Mucosa of stomach (tissue), 1 donor: ENCODE measurements at regions not wholly inside any gene's neighbourhood (a gene's known extent, or its start where the extent isn't known, plus 50 kb on each side); places are given as distances from the start of the nearest gene placed in this dataset.

Experiments
- H3K27me3 ChIP-seq: one replicate; pipeline ENCODE4 v1.7.0; 2013; ENCODE audit warnings: mild to moderate bottlenecking, low read length; ENCODE audit not compliant: control insufficient read depth, insufficient read depth
- H3K36me3 ChIP-seq: one replicate; pipeline ENCODE4 v1.7.0; 2013; ENCODE audit warnings: low read length; ENCODE audit not compliant: control insufficient read depth, insufficient read depth
- H3K4me1 ChIP-seq: one replicate; pipeline ENCODE4 v1.7.0; 2013; ENCODE audit warnings: mild to moderate bottlenecking, low read length; ENCODE audit not compliant: control insufficient read depth, insufficient read depth
- H3K4me3 ChIP-seq: one replicate; pipeline ENCODE4 v1.7.0; 2013; ENCODE audit warnings: low read length
- H3K9ac ChIP-seq: one replicate; pipeline ENCODE4 v1.7.0; 2013; ENCODE audit warnings: mild to moderate bottlenecking, low read length, moderate library complexity
- H3K9me3 ChIP-seq: one replicate; pipeline ENCODE4 v1.7.0; 2013; ENCODE audit warnings: mild to moderate bottlenecking, low read length, moderate library complexity; ENCODE audit not compliant: control insufficient read depth
- donor health status: Pancreatic carcinoma.

- Histone ChIP-seq H3K9me3 (no peaks in the 10 kb centered on the region), H3K4me1 (no peaks in the 10 kb centered on the region), H3K36me3 (no peaks in the 10 kb centered on the region), H3K9ac (no peak overlapping the region), H3K4me3 (no peak overlapping the region), H3K27me3 (no peaks in the 10 kb centered on the region)
Measured at GRCh38 chr6:11961923-11962322, 50.2 kb upstream of the HIVEP1 start.

- no peaks in the 10 kb centered on the region for H3K36me3 ChIP-seq
- no peaks in the 10 kb centered on the region for H3K4me1 ChIP-seq
- no peaks in the 10 kb centered on the region for H3K9me3 ChIP-seq
- H3K27me3 ChIP-seq = no peaks in the 10 kb centered on the region
- H3K4me3 ChIP-seq = no peak overlapping the region
- no peak overlapping the region for H3K9ac ChIP-seq
Measured at GRCh38 chr6:11960909-11961779, 51.0 kb upstream of the HIVEP1 start.

DNA sequence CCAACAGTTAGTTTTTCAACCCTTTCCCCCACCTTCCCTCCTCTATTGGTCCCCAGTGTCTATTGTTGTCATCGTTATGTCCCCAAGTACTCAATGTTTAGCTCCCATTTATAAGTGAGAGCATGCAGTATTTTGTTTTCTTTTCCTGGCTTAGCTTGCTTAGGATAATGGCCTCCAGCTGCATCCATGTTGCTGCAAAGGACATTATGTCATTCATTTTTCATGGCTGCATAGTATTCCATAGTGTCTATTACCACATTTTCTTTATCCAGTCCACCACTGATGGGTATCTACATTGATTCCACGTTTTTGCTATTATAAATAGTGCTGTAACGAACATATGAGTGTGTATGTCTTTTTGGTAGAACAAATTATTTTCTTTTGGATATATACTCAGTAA is 55.3 kb upstream of the HIVEP1 start:
- Histone ChIP-seq H3K36me3 (no peaks in the 10 kb centered on the region), H3K27me3 (no peaks in the 10 kb centered on the region), H3K9ac (no peak overlapping the region), H3K4me1 (no peaks in the 10 kb centered on the region), H3K9me3 (no peaks in the 10 kb centered on the region), H3K4me3 (no peak overlapping the region)

- no peaks in the 10 kb centered on the region for H3K27me3 ChIP-seq
- H3K4me3 ChIP-seq = no peak overlapping the region
- no peaks in the 10 kb centered on the region for H3K36me3 ChIP-seq
- no peaks in the 10 kb centered on the region for H3K9me3 ChIP-seq
- H3K9ac ChIP-seq = no peak overlapping the region
- H3K4me1 ChIP-seq = no peaks in the 10 kb centered on the region
Measured at GRCh38 chr6:11953641-11954040, 58.5 kb upstream of the HIVEP1 start.

DNA sequence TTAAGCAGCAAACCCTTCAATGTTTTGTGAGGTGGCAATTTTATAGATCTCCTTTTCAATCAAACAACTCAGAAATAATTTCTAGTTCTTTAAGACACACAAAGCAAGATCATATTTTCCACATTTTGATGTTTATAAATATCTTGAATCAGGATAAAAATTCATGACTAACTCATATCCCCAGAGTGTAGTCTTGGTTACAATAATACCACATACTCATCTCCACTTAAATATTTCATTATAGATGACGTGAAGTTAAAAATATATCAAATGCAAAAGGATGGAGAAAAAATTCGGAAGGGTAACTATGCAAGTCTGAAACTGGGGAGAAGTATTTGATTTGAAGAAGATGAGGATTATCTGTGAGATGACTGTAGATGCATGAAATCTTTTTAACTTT is 59.8 kb upstream of the HIVEP1 start:
- Histone ChIP-seq H3K36me3 (no peaks in the 10 kb centered on the region), H3K27me3 (no peaks in the 10 kb centered on the region), H3K9me3 (no peaks in the 10 kb centered on the region), H3K4me1 (no peaks in the 10 kb centered on the region), H3K9ac (no peak overlapping the region), H3K4me3 (no peak overlapping the region)

DNA sequence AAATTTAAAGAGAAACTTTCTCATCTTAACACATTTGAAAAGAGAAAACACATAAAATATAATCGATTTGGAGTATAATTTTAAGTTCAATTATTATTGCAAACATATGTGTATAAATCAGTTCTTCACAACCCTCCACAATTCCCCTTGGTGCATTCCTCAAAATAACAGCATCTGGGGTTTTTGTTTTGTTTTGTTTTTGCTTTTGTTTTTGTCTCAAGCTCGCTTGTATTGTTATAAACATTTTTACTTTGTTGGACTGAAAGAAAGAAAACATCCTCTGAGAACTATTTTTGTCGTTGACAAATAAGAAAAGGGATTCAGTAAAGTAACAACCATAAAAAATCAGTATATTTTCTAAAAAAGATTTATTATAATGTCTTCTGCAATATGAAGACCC is 60.2 kb upstream of the HIVEP1 start:
- Histone ChIP-seq H3K9ac (no peak overlapping the region), H3K27me3 (no peaks in the 10 kb centered on the region), H3K36me3 (no peaks in the 10 kb centered on the region), H3K9me3 (no peaks in the 10 kb centered on the region), H3K4me1 (no peaks in the 10 kb centered on the region), H3K4me3 (no peak overlapping the region)

DNA sequence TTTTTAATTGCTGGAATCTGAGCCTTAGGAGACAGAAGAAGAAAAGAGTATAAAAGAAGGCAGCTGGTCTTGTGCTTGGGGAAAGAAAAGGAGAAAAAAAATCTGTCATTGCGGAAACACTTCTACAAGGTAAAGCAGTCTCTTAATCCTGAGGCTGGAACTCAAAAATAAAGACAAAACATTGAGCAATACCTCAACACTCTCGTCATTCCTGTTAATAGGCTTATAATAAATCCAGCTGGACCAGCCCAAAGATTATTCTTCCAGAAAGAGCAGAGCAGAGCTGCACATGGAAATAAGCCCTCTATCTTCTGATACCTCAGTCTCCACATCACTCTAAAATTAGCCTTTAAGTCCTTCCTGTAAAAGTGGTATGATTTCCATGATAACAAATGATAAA is 62.0 kb upstream of the HIVEP1 start:
- no peak overlapping the region for H3K4me3 ChIP-seq
- no peaks in the 10 kb centered on the region for H3K27me3 ChIP-seq
- H3K4me1 ChIP-seq = no peaks in the 10 kb centered on the region

GRCh38 chr6:11947575-11947974 is 64.5 kb upstream of the HIVEP1 start:
- no peak overlapping the region for H3K9ac ChIP-seq
- no peaks in the 10 kb centered on the region for H3K4me1 ChIP-seq
- H3K4me3 ChIP-seq = no peak overlapping the region
- no peaks in the 10 kb centered on the region for H3K27me3 ChIP-seq
- H3K36me3 ChIP-seq = no peaks in the 10 kb centered on the region
- H3K9me3 ChIP-seq = no peaks in the 10 kb centered on the region

More for the DNA sequence above, 62.0 kb upstream of the HIVEP1 start:
- Histone ChIP-seq H3K9ac (no peak overlapping the region), H3K36me3 (no peaks in the 10 kb centered on the region), H3K9me3 (no peaks in the 10 kb centered on the region)

DNA sequence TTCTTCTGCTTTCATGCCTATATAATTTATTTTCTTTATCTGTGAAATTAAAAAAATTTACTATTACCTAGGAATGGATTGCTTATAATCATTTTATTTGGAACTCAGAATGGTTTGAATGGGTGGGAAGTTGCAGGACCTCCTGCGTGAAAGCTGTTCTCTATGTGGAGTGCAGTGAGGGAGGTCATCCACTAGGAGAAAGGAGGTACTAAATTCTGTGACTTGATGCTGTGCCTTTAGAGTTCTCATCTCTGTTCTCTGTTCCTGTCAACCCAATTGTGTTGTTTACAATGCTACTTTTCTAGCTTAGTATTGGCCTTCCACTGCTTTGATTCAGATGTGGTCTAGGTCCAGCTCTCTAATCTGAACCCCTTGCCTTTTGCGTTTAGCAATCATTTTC is 65.0 kb upstream of the HIVEP1 start:
- Histone ChIP-seq H3K27me3 (no peaks in the 10 kb centered on the region), H3K9ac (no peak overlapping the region), H3K9me3 (no peaks in the 10 kb centered on the region), H3K36me3 (no peaks in the 10 kb centered on the region), H3K4me1 (no peaks in the 10 kb centered on the region), H3K4me3 (no peak overlapping the region)

DNA sequence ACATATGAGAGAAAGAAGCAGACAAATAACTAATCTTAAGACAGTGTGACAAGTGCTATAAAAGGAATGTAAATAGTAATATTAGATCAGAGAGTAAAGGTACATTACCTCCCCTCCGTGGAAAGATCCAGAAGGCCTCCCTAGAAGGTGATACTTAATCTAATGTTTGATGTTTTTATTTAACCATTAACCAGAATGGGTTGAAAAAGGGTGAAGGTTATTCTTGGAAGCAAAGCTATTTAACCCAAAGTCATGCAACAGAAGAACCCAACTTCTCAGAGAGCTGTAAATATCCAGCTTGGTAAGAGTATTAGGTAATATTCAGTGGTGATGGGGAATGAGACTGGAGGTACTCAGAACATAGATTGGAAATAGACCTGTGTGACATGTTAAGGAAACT is 68.0 kb upstream of the HIVEP1 start:
- no peaks in the 10 kb centered on the region for H3K4me1 ChIP-seq
- H3K4me3 ChIP-seq = no peak overlapping the region
- H3K36me3 ChIP-seq = no peaks in the 10 kb centered on the region
- no peaks in the 10 kb centered on the region for H3K27me3 ChIP-seq
- no peak overlapping the region for H3K9ac ChIP-seq
- H3K9me3 ChIP-seq = no peaks in the 10 kb centered on the region

GRCh38 chr6:11943060-11943459 is 69.1 kb upstream of the HIVEP1 start:
- Histone ChIP-seq H3K27me3 (no peaks in the 10 kb centered on the region), H3K4me1 (no peaks in the 10 kb centered on the region), H3K36me3 (no peaks in the 10 kb centered on the region), H3K9ac (no peak overlapping the region), H3K9me3 (no peaks in the 10 kb centered on the region), H3K4me3 (no peak overlapping the region)

DNA sequence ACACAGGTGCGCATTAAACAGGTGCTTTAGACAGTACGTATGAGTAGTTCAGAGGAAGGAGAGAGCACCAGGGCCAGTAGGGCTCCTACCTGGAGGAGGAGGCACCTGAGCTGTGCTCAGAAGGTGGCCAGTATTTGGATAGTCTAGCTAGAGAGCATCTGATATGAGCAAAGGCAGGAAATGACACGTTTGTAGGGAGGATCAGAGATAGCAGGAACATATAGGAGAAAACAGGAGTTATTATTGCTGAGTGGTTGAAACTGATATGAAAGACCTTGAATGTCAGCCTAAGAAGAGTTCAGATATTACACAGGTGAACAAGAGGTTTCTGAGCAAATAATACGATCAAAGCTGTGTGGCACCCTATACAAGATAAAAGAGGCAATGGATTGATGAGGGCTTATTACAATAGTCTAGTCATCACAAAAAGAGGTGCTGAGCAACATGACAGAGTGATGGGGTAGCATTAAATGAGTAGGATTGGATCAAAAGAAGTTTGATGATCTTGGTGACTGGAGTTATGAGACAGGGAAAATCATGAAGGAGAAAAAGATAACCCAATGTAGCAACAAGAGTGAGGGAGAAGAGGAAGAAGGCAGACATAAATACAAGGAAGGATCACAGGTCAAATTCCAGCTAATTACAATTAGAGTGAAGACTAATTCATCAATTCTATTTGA is 69.8 kb upstream of the HIVEP1 start:
- Histone ChIP-seq H3K9ac (no peak overlapping the region), H3K4me1 (no peaks in the 10 kb centered on the region), H3K27me3 (no peaks in the 10 kb centered on the region), H3K9me3 (no peaks in the 10 kb centered on the region), H3K4me3 (no peak overlapping the region), H3K36me3 (no peaks in the 10 kb centered on the region)
